SK-N-SH (cell line): ENCODE measurements at regions not wholly inside any gene's neighbourhood (a gene's known extent, or its start where the extent isn't known, plus 50 kb on each side); places are given as distances from the start of the nearest gene placed in this dataset.

ENCODE experiments used
- CTCF ChIA-PET: fragments of 300-600, 350-600 bp; formaldehyde crosslinking; extraction: SDS; loops from one replicate; lab custom pipeline; 2021; lab: Yijun Ruan, JAX
- POLR2A ChIA-PET: fragments of 350-600 bp; sonication (Branson Sonifier 250); formaldehyde crosslinking; extraction: SDS; loops from one replicate; lab custom pipeline; 2020; ENCODE audit warnings: antibody characterized with exemption, inconsistent platforms; lab: Yijun Ruan, JAX
- DNase-seq: peaks from one replicate; pipeline ENCODE4 v3.0.0; 2012
- H2AFZ ChIP-seq: fragments of 200-600 bp; sonication (generic); 2 replicates; pipeline ENCODE4 v1.8.1; 2016; ENCODE audit warnings: antibody characterized with exemption, mild to moderate bottlenecking, low read depth
- H3F3A ChIP-seq: fragments of 200-600 bp; sonication (generic); replicated peaks from 2 replicates; pipeline ENCODE3; 2016; ENCODE audit warnings: antibody characterized with exemption, mild to moderate bottlenecking; ENCODE audit not compliant: insufficient read depth
- H3K27ac ChIP-seq, 2 experiments: fragments of 200-500 bp in 1 of 2; fragments of 200-600 bp in 1 of 2; sonication (Bioruptor generic) in 1 of 2; sonication (generic), shearing (Covaris generic) in 1 of 2; 2 replicates each; pipeline versions ENCODE4 v1.5.1 to v1.6.1; 2014 to 2016; ENCODE audit warnings: low read depth in 2 of 2, inconsistent platforms in 1 of 2, low read length in 1 of 2, mild to moderate bottlenecking in 1 of 2, mixed read lengths in 1 of 2
- H3K27me3 ChIP-seq: fragments of 200-600 bp; sonication (generic), shearing (Covaris generic); 2 replicates; pipeline ENCODE4 v1.6.1; 2016; ENCODE audit warnings: mixed run types; ENCODE audit not compliant: insufficient read depth
- H3K36me3 ChIP-seq, 2 experiments: fragments of 200-500 bp in 1 of 2; fragments of 200-600 bp in 1 of 2; sonication (Bioruptor generic) in 1 of 2; sonication (generic) in 1 of 2; replicated peaks in 1 of 2; 2 replicates each; pipeline versions ENCODE3 to v1.5.1; 2014 to 2016; ENCODE audit warnings: low read length in 1 of 2, mild to moderate bottlenecking in 1 of 2; ENCODE audit not compliant: insufficient read depth in 2 of 2, control insufficient read depth in 1 of 2
- H3K4me1 ChIP-seq, 2 experiments: fragments of 200-500 bp in 1 of 2; fragments of 200-600 bp in 1 of 2; sonication (Bioruptor generic) in 1 of 2; sonication (generic), shearing (Covaris generic) in 1 of 2; 2 replicates each; pipeline versions ENCODE4 v1.5.1 to v1.6.1; 2014 to 2016; ENCODE audit warnings: low read depth in 1 of 2, low read length in 1 of 2, mixed run types in 1 of 2; ENCODE audit not compliant: insufficient read depth in 2 of 2, control insufficient read depth in 1 of 2
- H3K4me2 ChIP-seq: fragments of 200-600 bp; sonication (generic), shearing (Covaris generic); 2 replicates; pipeline ENCODE4 v1.6.1; 2017; ENCODE audit warnings: mixed run types
- H3K4me3 ChIP-seq, 2 experiments: fragments of 200-500 bp in 1 of 2; fragments of 200-600 bp in 1 of 2; sonication (Bioruptor generic) in 1 of 2; sonication (generic), shearing (Covaris generic) in 1 of 2; 2 replicates each; pipeline versions ENCODE4 v1.5.1 to v1.8.1; 2014 to 2016; ENCODE audit warnings: low read depth in 2 of 2, inconsistent platforms in 1 of 2, low read length in 1 of 2, mild to moderate bottlenecking in 1 of 2, mixed read lengths in 1 of 2, moderate library complexity in 1 of 2
- H3K79me2 ChIP-seq: fragments of 200-600 bp; sonication (generic); 2 replicates; pipeline ENCODE4 v1.8.1; 2017; ENCODE audit warnings: mild to moderate bottlenecking; ENCODE audit not compliant: insufficient read depth
- H3K9ac ChIP-seq: fragments of 200-600 bp; sonication (generic); 2 replicates; pipeline ENCODE4 v1.6.1; 2017; ENCODE audit warnings: mixed run types
- H3K9me2 ChIP-seq: fragments of 200-600 bp; sonication (generic); 2 replicates; pipeline ENCODE4 v1.6.1; 2017; ENCODE audit warnings: mixed run types
- H3K9me3 ChIP-seq: fragments of 200-600 bp; sonication (generic); 2 replicates; pipeline ENCODE4 v1.6.1; 2017; ENCODE audit warnings: mixed run types, mild to moderate bottlenecking, moderate library complexity
- H4K20me1 ChIP-seq: fragments of 200-600 bp; sonication (generic); 2 replicates; pipeline ENCODE4 v1.6.1; 2017; ENCODE audit warnings: mild to moderate bottlenecking, mixed run types; ENCODE audit not compliant: insufficient read depth
- CTCF ChIP-seq: fragments of 200-600 bp; sonication (generic); IDR thresholded peaks from 2 replicates; pipeline ENCODE4 v1.6.1; 2017; ENCODE audit warnings: antibody characterized with exemption, mild to moderate bottlenecking, moderate library complexity
- EZH2phosphoT487 ChIP-seq: fragments of 200-600 bp; sonication (generic); IDR thresholded peaks from 2 replicates; pipeline ENCODE4 v1.6.1; 2017; ENCODE audit warnings: low read depth, mixed run types, mild to moderate bottlenecking, antibody characterized with exemption, moderate library complexity, borderline replicate concordance
- FOXM1 ChIP-seq: IDR thresholded peaks from 2 replicates; pipeline ENCODE4 v1.4.0; 2012; ENCODE audit warnings: low read depth, mild to moderate bottlenecking
- GABPA ChIP-seq: IDR thresholded peaks from 2 replicates; pipeline ENCODE4 v1.4.0; 2012; ENCODE audit warnings: low read depth, mild to moderate bottlenecking
- GATA2 ChIP-seq: sonication (generic); formaldehyde crosslinking; IDR thresholded peaks from 2 replicates; pipeline ENCODE4 v1.5.0; 2020; ENCODE audit warnings: mild to moderate bottlenecking, missing genetic modification reagents
- MEF2A ChIP-seq: IDR thresholded peaks from 2 replicates; pipeline ENCODE4 v1.4.0; 2012; ENCODE audit warnings: low read depth, borderline replicate concordance
- POLR2AphosphoS5 ChIP-seq: IDR thresholded peaks from 2 replicates; pipeline ENCODE4 v1.6.1; 2012; ENCODE audit warnings: low read depth, low read length
- REST ChIP-seq: IDR thresholded peaks from 2 replicates; pipeline ENCODE4 v1.6.1; 2012; ENCODE audit warnings: mild to moderate bottlenecking, low read depth, low read length, moderate library complexity
- RFX5 ChIP-seq: IDR thresholded peaks from 2 replicates; pipeline ENCODE4 v1.6.1; 2012; ENCODE audit warnings: mild to moderate bottlenecking, improper control_type of control experiment, low read length
- SIN3A ChIP-seq: IDR thresholded peaks from 2 replicates; pipeline ENCODE4 v1.6.1; 2012; ENCODE audit warnings: low read depth, mild to moderate bottlenecking, low read length, moderate library complexity, borderline replicate concordance
- TEAD4 ChIP-seq: IDR thresholded peaks from 2 replicates; pipeline ENCODE4 v1.4.0; 2012; ENCODE audit warnings: mild to moderate bottlenecking, borderline replicate concordance; ENCODE audit not compliant: insufficient read depth
- USF2 ChIP-seq: fragments of 150-350 bp; IDR thresholded peaks from 2 replicates; pipeline ENCODE4 v1.6.1; 2017; ENCODE audit warnings: antibody characterized with exemption, low read length, low read depth, borderline replicate concordance
- YY1 ChIP-seq: IDR thresholded peaks from 2 replicates; pipeline ENCODE4 v1.4.0; 2012; ENCODE audit warnings: low read depth, mild to moderate bottlenecking
- WGBS: methylation state at CpG from one replicate; pipeline ENCODE4 v1.1.6; 2017; ENCODE audit warnings: low lambda C conversion rate; 5-methylcytosine and 5-hydroxymethylcytosine counted together

GRCh38 chr4:10245751-10246150, 129.2 kb upstream of the WDR1 start:
- no peak for TF ChIP-seq EZH2phosphoT487
- TF ChIP-seq RFX5: no peak
- TF ChIP-seq POLR2AphosphoS5: no peak
- TF ChIP-seq GATA2: no peak
- TF ChIP-seq GABPA: no peak
- no peak for TF ChIP-seq TEAD4
- TF ChIP-seq FOXM1: no peak
- no peak for TF ChIP-seq USF2
- no peak for TF ChIP-seq CTCF
- no peak for TF ChIP-seq SIN3A
- no peak for TF ChIP-seq MEF2A
- no peak for TF ChIP-seq YY1
- TF ChIP-seq REST: no peak
- DNase-seq: no peak
- Histone ChIP-seq H3K79me2 (no peaks in the 10 kb centered on the region), H3K4me2 (no peak overlapping the region), H3K4me3 (no peak overlapping the region), H3K9me3 (no peaks in the 10 kb centered on the region), H2AFZ (no peak overlapping the region), H3K27me3 (no peaks in the 10 kb centered on the region; the same call in 1 of the 2 replicates), H3K27ac (no peak overlapping the region), H3K9me2 (no peaks in the 10 kb centered on the region), H3K36me3 (no peaks in the 10 kb centered on the region), H3K9ac (no peak overlapping the region), H3F3A (no peaks in the 10 kb centered on the region), H4K20me1 (no peaks in the 10 kb centered on the region), H3K4me1 (no peaks in the 10 kb centered on the region)
- under 1% methylated on average over 7 of the region's 7 CpGs for WGBS
- POLR2A ChIA-PET: no interaction called here
- CTCF ChIA-PET: interaction anchor here (0.7 kb wide), 1 partner anchor 231 kb away, joined by 4 read pairs; no protein-coding TSS in a partner anchor
